ENCODE measurements at regions not wholly inside any gene's neighbourhood (a gene's known extent, or its start where the extent isn't known, plus 50 kb on each side); places are given as distances from the start of the nearest gene placed in this dataset.

- no peak for TF ChIP-seq CTCF (IDR thresholded peaks at IDR 0.05)
- Histone ChIP-seq H3K36me3 (no peaks in the 10 kb centered on the region), H3K4me1 (no peaks in the 10 kb centered on the region), H3K27me3 (no peaks in the 10 kb centered on the region), H3K4me3 (no peak overlapping the region), H3K9me3 (no peaks in the 10 kb centered on the region), H3K27ac (no peak overlapping the region)
- DNase-seq (ENCODE audit: low spot score), result no peak
Measured at GRCh38 chr11:127631974-127632373, 631.4 kb upstream of the KIRREL3 start.

- DNase-seq (ENCODE audit: low spot score), result no peak
- Histone ChIP-seq H3K27ac (no peak overlapping the region), H3K36me3 (no peaks in the 10 kb centered on the region), H3K27me3 (no peaks in the 10 kb centered on the region), H3K4me3 (no peak overlapping the region), H3K9me3 (no peaks in the 10 kb centered on the region), H3K4me1 (no peaks in the 10 kb centered on the region)
- no peak for TF ChIP-seq CTCF (IDR thresholded peaks at IDR 0.05)
Measured at GRCh38 chr11:127629200-127629599, 628.6 kb upstream of the KIRREL3 start.

GRCh38 chr11:127628458-127628785, 627.9 kb upstream of the KIRREL3 start:
- TF ChIP-seq CTCF (IDR thresholded peaks at IDR 0.05), result no peak
- DNase-seq (ENCODE audit: low spot score), result no peak

GRCh38 chr11:127627629-127628457, 627.3 kb upstream of the KIRREL3 start:
- TF ChIP-seq CTCF (IDR thresholded peaks at IDR 0.05), result no peak
- no peaks in the 10 kb centered on the region for H3K9me3 ChIP-seq
- H3K4me1 ChIP-seq, result no peaks in the 10 kb centered on the region
- H3K36me3 ChIP-seq, result no peaks in the 10 kb centered on the region
- no peak overlapping the region for H3K4me3 ChIP-seq
- no peaks in the 10 kb centered on the region for H3K27me3 ChIP-seq
- no peak for DNase-seq (ENCODE audit: low spot score)
- H3K27ac ChIP-seq, result no peak overlapping the region

More at GRCh38 chr11:127628458-127628785, 627.9 kb upstream of the KIRREL3 start:
- Histone ChIP-seq H3K27me3 (no peaks in the 10 kb centered on the region), H3K4me3 (no peak overlapping the region), H3K9me3 (no peaks in the 10 kb centered on the region), H3K4me1 (no peaks in the 10 kb centered on the region), H3K36me3 (no peaks in the 10 kb centered on the region), H3K27ac (no peak overlapping the region)

GRCh38 chr11:127627204-127627603, 626.6 kb upstream of the KIRREL3 start:
- no peak for DNase-seq (ENCODE audit: low spot score)
- Histone ChIP-seq H3K36me3 (no peaks in the 10 kb centered on the region), H3K27me3 (no peaks in the 10 kb centered on the region), H3K4me1 (no peaks in the 10 kb centered on the region), H3K4me3 (no peak overlapping the region), H3K27ac (no peak overlapping the region), H3K9me3 (no peaks in the 10 kb centered on the region)
- no peak for TF ChIP-seq CTCF (IDR thresholded peaks at IDR 0.05)

- Histone ChIP-seq H3K27me3 (no peaks in the 10 kb centered on the region), H3K4me3 (no peak overlapping the region), H3K4me1 (no peaks in the 10 kb centered on the region), H3K27ac (no peak overlapping the region), H3K9me3 (no peaks in the 10 kb centered on the region), H3K36me3 (no peaks in the 10 kb centered on the region)
- TF ChIP-seq CTCF (IDR thresholded peaks at IDR 0.05), result no peak
- no peak for DNase-seq (ENCODE audit: low spot score)
Measured at GRCh38 chr11:127625402-127625801, 624.8 kb upstream of the KIRREL3 start.

Data from right atrium auricular region (tissue), 2 donors.